HG02852 (cell line): ENCODE measurements at regions not wholly inside any gene's neighbourhood (a gene's known extent, or its start where the extent isn't known, plus 50 kb on each side); places are given as distances from the start of the nearest gene placed in this dataset.
"Not testable (repeated sequence)": the region's sequence is repeated elsewhere in the genome, so short reads cannot be mapped to it uniquely, and the experiment has no call there.

Experiments used
- ATAC-seq: cut with Tn5 transposase; IDR thresholded peaks from one replicate; pipeline ENCODE4 v1.9.1; 2021; ENCODE audit warnings: mild to moderate bottlenecking, moderate library complexity; ENCODE audit not compliant: unreplicated experiment

GRCh38 chr4:105025263-105026017, 121.2 kb upstream of the TET2 start:
- no peak for ATAC-seq

- no peak for ATAC-seq
Measured at GRCh38 chr4:105036991-105037390, 109.7 kb upstream of the TET2 start.

- no peak for ATAC-seq
Measured at GRCh38 chr4:105042451-105042850, 104.2 kb upstream of the TET2 start.

- no peak for ATAC-seq
Measured at GRCh38 chr4:105050896-105051295, 95.8 kb upstream of the TET2 start.

- peak; percentile 22 for ATAC-seq
Measured at GRCh38 chr4:105057370-105058105, 89.1 kb upstream of the TET2 start.

- no peak for ATAC-seq
Measured at GRCh38 chr4:105058177-105058812, 88.4 kb upstream of the TET2 start.

GRCh38 chr4:105059337-105059736, 87.3 kb upstream of the TET2 start:
- ATAC-seq = peak; percentile 28

- ATAC-seq = peak; percentile 88
Measured at GRCh38 chr4:105060628-105061027, 86.0 kb upstream of the TET2 start.

- peak; percentile 29 for ATAC-seq
Measured at GRCh38 chr4:105061136-105061696, 85.5 kb upstream of the TET2 start.

- no peak for ATAC-seq
Measured at GRCh38 chr4:105061731-105062130, 84.9 kb upstream of the TET2 start.

GRCh38 chr4:105066401-105066800, 80.3 kb upstream of the TET2 start:
- no peak for ATAC-seq

GRCh38 chr4:105067431-105067830, 79.2 kb upstream of the TET2 start:
- no peak for ATAC-seq

GRCh38 chr4:105067946-105068345, 78.7 kb upstream of the TET2 start:
- no peak for ATAC-seq

- ATAC-seq = no peak
Measured at GRCh38 chr4:105068516-105068915, 78.2 kb upstream of the TET2 start.

- not testable (repeated sequence) for ATAC-seq
Measured at GRCh38 chr4:105072095-105072494, 74.6 kb upstream of the TET2 start.

GRCh38 chr4:105074097-105074496, 72.6 kb upstream of the TET2 start:
- ATAC-seq = no peak

GRCh38 chr4:105075045-105075444, 71.6 kb upstream of the TET2 start:
- peak; percentile 73 for ATAC-seq

GRCh38 chr4:105088110-105088879, 58.4 kb upstream of the TET2 start:
- ATAC-seq = no peak

GRCh38 chr4:105092356-105092755, 54.3 kb upstream of the TET2 start:
- no peak for ATAC-seq

- no peak for ATAC-seq
Measured at GRCh38 chr4:105092768-105093167, 53.9 kb upstream of the TET2 start.

GRCh38 chr4:105093975-105094374, 52.7 kb upstream of the TET2 start:
- no peak for ATAC-seq
